Activated T-cell treated with anti-CD3 and anti-CD28 coated beads for 4 hours (primary cell): ENCODE measurements at regions not wholly inside any gene's neighbourhood (a gene's known extent, or its start where the extent isn't known, plus 50 kb on each side); places are given as distances from the start of the nearest gene placed in this dataset.
"Not testable (repeated sequence)": the region's sequence is repeated elsewhere in the genome, so short reads cannot be mapped to it uniquely, and the experiment has no call there.

Source experiments
- DNase-seq: peaks from one replicate; pipeline ENCODE4 v3.0.0-alpha.2; 2020

- DNase-seq = no peak
These were observed 529.8 kb upstream of the ACTRT1 start for GRCh38 chrX:128582036-128582435.

GRCh38 chrX:128581615-128582014 is 529.4 kb upstream of the ACTRT1 start:
- no peak for DNase-seq

- no peak for DNase-seq
These were observed 490.9 kb upstream of the ACTRT1 start for GRCh38 chrX:128543114-128543513.

GRCh38 chrX:128518508-128518907 is 466.3 kb upstream of the ACTRT1 start:
- DNase-seq = no peak

GRCh38 chrX:128517691-128518090 is 465.5 kb upstream of the ACTRT1 start:
- DNase-seq = no peak

- DNase-seq = no peak
These were observed 452.3 kb upstream of the ACTRT1 start for GRCh38 chrX:128504496-128504895.

- no peak for DNase-seq
These were observed 411.9 kb upstream of the ACTRT1 start for GRCh38 chrX:128464116-128464515.

GRCh38 chrX:128460835-128461234 is 408.6 kb upstream of the ACTRT1 start:
- DNase-seq = no peak

- DNase-seq = no peak
These were observed 406.7 kb upstream of the ACTRT1 start for GRCh38 chrX:128458888-128459287.

GRCh38 chrX:128457674-128458073 is 405.5 kb upstream of the ACTRT1 start:
- no peak for DNase-seq

GRCh38 chrX:128439159-128439558 is 387.0 kb upstream of the ACTRT1 start:
- no peak for DNase-seq

- DNase-seq = no peak
These were observed 385.9 kb upstream of the ACTRT1 start for GRCh38 chrX:128438082-128438481.

GRCh38 chrX:128436397-128437103 is 384.3 kb upstream of the ACTRT1 start:
- DNase-seq = no peak

GRCh38 chrX:128425546-128425945 is 373.3 kb upstream of the ACTRT1 start:
- no peak for DNase-seq

- no peak for DNase-seq
These were observed 356.6 kb upstream of the ACTRT1 start for GRCh38 chrX:128408842-128409241.

GRCh38 chrX:128396601-128397000 is 344.4 kb upstream of the ACTRT1 start:
- no peak for DNase-seq

GRCh38 chrX:128383846-128384245 is 331.6 kb upstream of the ACTRT1 start:
- DNase-seq = not testable (repeated sequence)

- no peak for DNase-seq
These were observed 313.3 kb upstream of the ACTRT1 start for GRCh38 chrX:128365492-128365891.

- no peak for DNase-seq
These were observed 283.5 kb upstream of the ACTRT1 start for GRCh38 chrX:128335671-128336070.

GRCh38 chrX:128334821-128335220 is 282.6 kb upstream of the ACTRT1 start:
- DNase-seq = no peak

- no peak for DNase-seq
These were observed 258.7 kb upstream of the ACTRT1 start for GRCh38 chrX:128310912-128311311.

GRCh38 chrX:128309311-128309710 is 257.1 kb upstream of the ACTRT1 start:
- no peak for DNase-seq

GRCh38 chrX:128294198-128294597 is 242.0 kb upstream of the ACTRT1 start:
- no peak for DNase-seq

- DNase-seq = no peak
These were observed 235.5 kb upstream of the ACTRT1 start for GRCh38 chrX:128287693-128288092.

- no peak for DNase-seq
These were observed 198.4 kb upstream of the ACTRT1 start for GRCh38 chrX:128250621-128251020.
